ENCODE measurements at regions not wholly inside any gene's neighbourhood (a gene's known extent, or its start where the extent isn't known, plus 50 kb on each side); places are given as distances from the start of the nearest gene placed in this dataset.

DNA sequence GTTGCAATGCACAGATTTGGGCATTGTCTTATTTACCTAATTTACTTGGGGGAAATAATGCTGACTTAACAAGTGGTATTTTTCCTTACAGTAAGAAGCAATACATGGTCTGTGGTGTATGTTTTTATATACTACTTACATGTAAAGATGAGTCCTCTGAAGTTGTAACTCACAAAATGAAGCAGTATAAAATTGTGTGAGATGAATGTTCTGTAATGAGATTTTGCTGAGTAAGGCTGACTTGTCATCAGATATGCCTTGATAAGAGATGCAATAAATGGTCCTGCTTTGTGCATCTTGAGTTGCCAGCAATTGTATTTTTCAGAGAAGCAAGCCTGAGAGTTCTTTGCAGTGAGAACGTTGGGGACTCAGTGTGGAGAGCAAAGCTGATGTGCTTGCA lies 92.2 kb upstream of the GNAQ start:
- no peak for TF ChIP-seq CTCF (IDR thresholded peaks at IDR 0.05; ENCODE audit: low read depth, low read length)
- DNase-seq (ENCODE audit: low read depth, low spot score), result no peak
- Histone ChIP-seq H3K27me3 (ENCODE audit: control insufficient read depth, insufficient read depth, low read length) (peaks cover 2% of the 10 kb centered on the region), H3K27ac (ENCODE audit: low read depth, low read length) (no peak overlapping the region), H3K4me3 (ENCODE audit: low read depth, low read length) (no peak overlapping the region), H3K9me3 (ENCODE audit: control insufficient read depth, insufficient read depth, low read length) (no peaks in the 10 kb centered on the region)
- CTCF ChIA-PET, result interaction anchor here (1.1 to 1.5 kb wide), 3 partner anchors 8 to 666 kb away, joined by 3 read pairs; no protein-coding TSS in a partner anchor
- POLR2A ChIA-PET, result no interaction called here

GRCh38 chr9:78122631-78123030 lies 91.0 kb upstream of the GNAQ start:
- CTCF ChIA-PET, result interaction anchor here (1.0 to 2.8 kb wide), 13 partner anchors 9 to 692 kb away, joined by 3 to 21 read pairs (median 5); no protein-coding TSS in a partner anchor

GRCh38 chr9:78121488-78121887 lies 89.9 kb upstream of the GNAQ start:
- Histone ChIP-seq H3K27ac (ENCODE audit: low read depth, low read length) (no peak overlapping the region), H3K27me3 (ENCODE audit: control insufficient read depth, insufficient read depth, low read length) (no peaks in the 10 kb centered on the region), H3K4me3 (ENCODE audit: low read depth, low read length) (no peak overlapping the region), H3K9me3 (ENCODE audit: control insufficient read depth, insufficient read depth, low read length) (no peaks in the 10 kb centered on the region)
- peak; percentile 84 for TF ChIP-seq CTCF (IDR thresholded peaks at IDR 0.05; ENCODE audit: low read depth, low read length)
- ChIA-PET POLR2A (interaction anchor here (0.6 kb wide), 1 partner anchor 408 kb away, joined by 4 read pairs; no protein-coding TSS in a partner anchor), CTCF (interaction anchor here (0.5 to 2.8 kb wide), 28 partner anchors 10 to 697 kb away, joined by 3 to 21 read pairs (median 4); no protein-coding TSS in a partner anchor)
- DNase-seq (ENCODE audit: low read depth, low spot score), result peak; percentile 20

More at GRCh38 chr9:78122631-78123030, 91.0 kb upstream of the GNAQ start:
- no peak for DNase-seq (ENCODE audit: low read depth, low spot score)
- no peak for TF ChIP-seq CTCF (IDR thresholded peaks at IDR 0.05; ENCODE audit: low read depth, low read length)
- POLR2A ChIA-PET, result no interaction called here
- Histone ChIP-seq H3K9me3 (ENCODE audit: control insufficient read depth, insufficient read depth, low read length) (no peaks in the 10 kb centered on the region), H3K27ac (ENCODE audit: low read depth, low read length) (no peak overlapping the region), H3K4me3 (ENCODE audit: low read depth, low read length) (no peak overlapping the region), H3K27me3 (ENCODE audit: control insufficient read depth, insufficient read depth, low read length) (peaks cover 2% of the 10 kb centered on the region)

GRCh38 chr9:78118742-78119473 lies 87.3 kb upstream of the GNAQ start:
- CTCF ChIA-PET, result interaction anchor here (0.5 to 1.1 kb wide), 2 partner anchors 142 to 951 kb away, joined by 3 to 4 read pairs; no protein-coding TSS in a partner anchor
- POLR2A ChIA-PET, result no interaction called here
- no peaks in the 10 kb centered on the region for H3K9me3 ChIP-seq (ENCODE audit: control insufficient read depth, insufficient read depth, low read length)

More at GRCh38 chr9:78118742-78119473, 87.3 kb upstream of the GNAQ start:
- TF ChIP-seq CTCF (IDR thresholded peaks at IDR 0.05; ENCODE audit: low read depth, low read length), result no peak
- peaks cover 3% of the 10 kb centered on the region for H3K27me3 ChIP-seq (ENCODE audit: control insufficient read depth, insufficient read depth, low read length)
- no peak for DNase-seq (ENCODE audit: low read depth, low spot score)
- no peak overlapping the region for H3K27ac ChIP-seq (ENCODE audit: low read depth, low read length)
- H3K4me3 ChIP-seq (ENCODE audit: low read depth, low read length), result no peak overlapping the region

All from AG04450 (cell line).